ENCODE measurements at regions not wholly inside any gene's neighbourhood (a gene's known extent, or its start where the extent isn't known, plus 50 kb on each side); places are given as distances from the start of the nearest gene placed in this dataset.

- no peaks in the 10 kb centered on the region for H3K27me3 ChIP-seq
- no peak for DNase-seq
- no peaks in the 10 kb centered on the region for H3K9me3 ChIP-seq
- no peaks in the 10 kb centered on the region for H3K36me3 ChIP-seq
- no peak for TF ChIP-seq POLR2A (IDR thresholded peaks at IDR 0.05)
- TF ChIP-seq, protein P1, sequence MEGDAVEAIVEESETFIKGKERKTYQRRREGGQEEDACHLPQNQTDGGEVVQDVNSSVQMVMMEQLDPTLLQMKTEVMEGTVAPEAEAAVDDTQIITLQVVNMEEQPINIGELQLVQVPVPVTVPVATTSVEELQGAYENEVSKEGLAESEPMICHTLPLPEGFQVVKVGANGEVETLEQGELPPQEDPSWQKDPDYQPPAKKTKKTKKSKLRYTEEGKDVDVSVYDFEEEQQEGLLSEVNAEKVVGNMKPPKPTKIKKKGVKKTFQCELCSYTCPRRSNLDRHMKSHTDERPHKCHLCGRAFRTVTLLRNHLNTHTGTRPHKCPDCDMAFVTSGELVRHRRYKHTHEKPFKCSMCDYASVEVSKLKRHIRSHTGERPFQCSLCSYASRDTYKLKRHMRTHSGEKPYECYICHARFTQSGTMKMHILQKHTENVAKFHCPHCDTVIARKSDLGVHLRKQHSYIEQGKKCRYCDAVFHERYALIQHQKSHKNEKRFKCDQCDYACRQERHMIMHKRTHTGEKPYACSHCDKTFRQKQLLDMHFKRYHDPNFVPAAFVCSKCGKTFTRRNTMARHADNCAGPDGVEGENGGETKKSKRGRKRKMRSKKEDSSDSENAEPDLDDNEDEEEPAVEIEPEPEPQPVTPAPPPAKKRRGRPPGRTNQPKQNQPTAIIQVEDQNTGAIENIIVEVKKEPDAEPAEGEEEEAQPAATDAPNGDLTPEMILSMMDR (IDR thresholded peaks at IDR 0.05) = no peak
- no peak overlapping the region for H3K4me3 ChIP-seq
- intact Hi-C loops (cut with DNase I) = no loop called here
- 42 to 46% methylated on average over 5 of the region's 5 CpGs for WGBS, 2 donors
- no peaks in the 10 kb centered on the region for H3K4me1 ChIP-seq
- no peak overlapping the region for H3K27ac ChIP-seq
Observed at GRCh38 chr13:108096301-108096915, 118.9 kb downstream of the LIG4 start.

GRCh38 chr13:108095036-108095435 is 120.3 kb downstream of the LIG4 start:
- Histone ChIP-seq H3K27ac (no peak overlapping the region), H3K36me3 (no peaks in the 10 kb centered on the region), H3K4me3 (no peak overlapping the region), H3K4me1 (no peaks in the 10 kb centered on the region), H3K9me3 (no peaks in the 10 kb centered on the region), H3K27me3 (no peaks in the 10 kb centered on the region)
- intact Hi-C loops (cut with DNase I) = no loop called here
- no peak for DNase-seq
- TF ChIP-seq POLR2A (IDR thresholded peaks at IDR 0.05) = no peak
- TF ChIP-seq, protein P1 (IDR thresholded peaks at IDR 0.05) = no peak
- 47 to 65% methylated on average over 2 of the region's 2 CpGs for WGBS, 2 donors

DNA sequence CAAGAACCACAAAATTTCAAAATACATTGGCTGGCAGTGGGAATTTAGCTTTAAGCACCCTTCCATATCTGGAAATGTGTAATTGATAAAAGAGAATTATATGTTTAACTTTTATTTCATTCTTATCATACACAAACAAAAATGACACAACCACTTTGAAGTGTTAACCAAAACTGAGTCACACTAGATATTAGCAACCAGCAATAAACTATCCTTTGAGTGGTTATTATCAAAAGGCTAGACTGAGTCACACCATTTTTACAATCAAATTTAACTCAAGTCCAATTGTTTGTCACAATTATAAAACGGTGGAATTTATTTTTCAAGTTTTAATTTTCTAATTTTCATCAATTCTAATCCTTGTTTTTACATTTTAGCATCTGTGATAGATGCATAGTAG is 121.7 kb downstream of the LIG4 start:
- Histone ChIP-seq H3K27ac (no peak overlapping the region), H3K4me1 (no peaks in the 10 kb centered on the region), H3K27me3 (no peaks in the 10 kb centered on the region), H3K36me3 (no peaks in the 10 kb centered on the region), H3K9me3 (no peaks in the 10 kb centered on the region), H3K4me3 (no peak overlapping the region)
- TF ChIP-seq, protein P1 (IDR thresholded peaks at IDR 0.05) = no peak
- TF ChIP-seq POLR2A (IDR thresholded peaks at IDR 0.05) = no peak
- WGBS, 2 donors = 23 to 37% methylated on average over 1 of the region's 1 CpG
- no peak for DNase-seq
- intact Hi-C loops (cut with DNase I) = no loop called here

DNA sequence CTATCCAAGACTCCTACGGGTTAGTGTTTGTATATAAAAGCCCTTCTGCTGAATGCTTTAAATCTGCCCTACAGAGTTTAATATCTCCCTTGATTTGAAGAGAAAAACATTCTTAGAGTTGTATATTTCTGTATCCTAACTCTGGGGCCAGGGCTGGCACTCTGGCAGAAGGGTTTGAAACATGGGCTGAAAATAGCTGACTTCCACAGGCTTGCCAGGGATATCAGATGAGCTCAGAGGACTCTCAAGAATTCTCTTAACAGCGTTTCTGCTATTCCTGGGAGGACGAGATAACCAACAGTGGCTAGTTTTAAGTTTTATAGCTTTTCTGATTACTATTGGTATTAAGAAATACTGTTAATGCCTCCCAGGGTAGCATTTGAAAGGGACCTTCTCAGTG is 127.5 kb downstream of the LIG4 start:
- TF ChIP-seq POLR2A (IDR thresholded peaks at IDR 0.05) = no peak
- TF ChIP-seq, protein P1 (IDR thresholded peaks at IDR 0.05) = no peak
- Histone ChIP-seq H3K9me3 (no peaks in the 10 kb centered on the region), H3K27me3 (no peaks in the 10 kb centered on the region), H3K27ac (no peak overlapping the region), H3K4me3 (no peak overlapping the region), H3K4me1 (no peaks in the 10 kb centered on the region), H3K36me3 (no peaks in the 10 kb centered on the region)
- intact Hi-C loops (cut with DNase I) = no loop called here
- DNase-seq = no peak
- WGBS, 2 donors = 42 to 60% methylated on average over 3 of the region's 3 CpGs

DNA sequence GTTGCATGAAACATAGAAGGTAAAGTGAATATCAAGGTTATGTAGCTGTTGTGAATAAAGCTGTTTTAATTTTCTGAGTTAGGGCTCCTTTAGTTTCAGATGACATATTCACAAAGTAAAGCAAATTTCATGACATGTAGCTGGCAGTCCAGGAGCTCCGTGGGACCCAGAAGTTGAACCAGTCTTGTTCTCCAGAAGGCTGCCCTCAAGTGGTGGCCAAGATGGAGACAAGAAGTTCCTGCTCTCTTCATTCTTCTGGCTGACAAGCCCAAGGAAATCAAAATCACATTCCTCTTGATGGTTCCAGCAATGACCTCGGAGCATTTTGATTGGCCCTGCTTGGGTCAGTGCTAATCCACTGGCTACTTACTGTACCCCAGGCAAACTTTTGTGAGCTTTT is 128.7 kb downstream of the LIG4 start:
- no peak for DNase-seq
- H3K4me3 ChIP-seq = no peak overlapping the region
- 63 to 68% methylated on average over 2 of the region's 2 CpGs for WGBS, 2 donors
- H3K36me3 ChIP-seq = no peaks in the 10 kb centered on the region
- no peaks in the 10 kb centered on the region for H3K4me1 ChIP-seq
- no peak overlapping the region for H3K27ac ChIP-seq
- intact Hi-C loops (cut with DNase I) = no loop called here
- no peaks in the 10 kb centered on the region for H3K27me3 ChIP-seq
- H3K9me3 ChIP-seq = no peaks in the 10 kb centered on the region
- TF ChIP-seq POLR2A (IDR thresholded peaks at IDR 0.05) = no peak

DNA sequence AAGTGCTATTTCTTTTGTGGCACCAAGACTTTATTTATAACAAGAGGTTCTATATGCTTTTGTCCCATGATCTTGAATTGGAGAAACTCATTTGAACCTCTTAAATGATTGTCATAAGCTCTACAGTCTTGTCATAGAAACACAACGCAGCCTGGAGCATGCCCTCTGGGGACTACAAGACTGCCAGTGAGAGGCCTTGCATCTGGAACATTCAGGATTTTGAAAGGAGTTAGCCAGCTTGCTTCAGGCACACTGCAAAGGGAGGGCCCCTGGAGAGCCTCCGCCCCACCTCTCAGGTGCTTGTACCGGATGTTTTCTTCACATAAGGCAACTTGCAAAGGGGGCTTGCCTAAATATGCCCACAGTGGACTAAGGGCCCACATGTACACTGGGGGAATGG is 130.5 kb downstream of the LIG4 start:
- Histone ChIP-seq H3K36me3 (no peaks in the 10 kb centered on the region), H3K27me3 (no peaks in the 10 kb centered on the region), H3K9me3 (no peaks in the 10 kb centered on the region), H3K4me3 (no peak overlapping the region), H3K27ac (no peak overlapping the region), H3K4me1 (no peaks in the 10 kb centered on the region)
- intact Hi-C loops (cut with DNase I) = no loop called here
- 29 to 65% methylated on average over 1 to 2 of the region's 3 CpGs for WGBS, 2 donors
- TF ChIP-seq, protein P1 (IDR thresholded peaks at IDR 0.05) = no peak
- no peak for TF ChIP-seq POLR2A (IDR thresholded peaks at IDR 0.05)
- no peak for DNase-seq
